HL-60 (cell line): ENCODE measurements at regions not wholly inside any gene's neighbourhood (a gene's known extent, or its start where the extent isn't known, plus 50 kb on each side); places are given as distances from the start of the nearest gene placed in this dataset.

ENCODE experiments used
- CTCF ChIP-seq: IDR thresholded peaks from one replicate; pipeline ENCODE4 v1.5.1; 2011; ENCODE audit warnings: low read length, control low read depth, inconsistent platforms; ENCODE audit not compliant: insufficient read depth
- POLR2AphosphoS5 ChIP-seq: IDR thresholded peaks from 2 replicates; pipeline ENCODE4 v1.6.1; 2012; ENCODE audit warnings: low read depth
- REST ChIP-seq: IDR thresholded peaks from 2 replicates; pipeline ENCODE4 v1.6.1; 2012; ENCODE audit warnings: low read depth; ENCODE audit not compliant: insufficient replicate concordance
- SPI1 ChIP-seq: IDR thresholded peaks from 2 replicates; pipeline ENCODE4 v1.6.1; 2012; ENCODE audit warnings: low read depth, mild to moderate bottlenecking, borderline replicate concordance

GRCh38 chr2:198817536-198817935 lies 640.2 kb downstream of the SATB2 start:
- no peak for TF ChIP-seq POLR2AphosphoS5
- TF ChIP-seq CTCF = no peak
- no peak for TF ChIP-seq SPI1
- TF ChIP-seq REST = no peak
